H1 (cell line): ENCODE measurements at regions not wholly inside any gene's neighbourhood (a gene's known extent, or its start where the extent isn't known, plus 50 kb on each side); places are given as distances from the start of the nearest gene placed in this dataset.

ENCODE experiments used
- CTCF ChIA-PET: fragments of 300-600 bp; sonication (Branson Sonifier 250); formaldehyde crosslinking; loops from one replicate; lab custom pipeline; 2021; ENCODE audit not compliant: partially characterized antibody; lab: Charles Lee
- POLR2A ChIA-PET: fragments of 300-600 bp; sonication (Branson Sonifier 250); formaldehyde crosslinking; loops from one replicate; lab custom pipeline; 2021; ENCODE audit warnings: inconsistent platforms; ENCODE audit not compliant: partially characterized antibody; lab: Charles Lee
- DNase-seq, 2 experiments: peaks; one replicate each; pipeline versions ENCODE4 v3.0.0 to v3.0.0-alpha.2; 2010 to 2022; ENCODE audit warnings: low spot score in 2 of 2, low read depth in 1 of 2, mixed read lengths in 1 of 2
- FAIRE-seq: peaks from 2 replicates; lab custom pipeline; 2011; peaks lifted over from hg19 to GRCh38; lab: Jason Lieb, UNC
- H2AFZ ChIP-seq: 2 replicates; pipeline ENCODE4 v1.8.1; 2012; ENCODE audit warnings: low read length, inconsistent platforms
- H2AK5ac ChIP-seq: 2 replicates; pipeline ENCODE4 v1.6.1; 2013; ENCODE audit warnings: low read depth, low read length
- H2BK120ac ChIP-seq: replicated peaks from 2 replicates; pipeline ENCODE3; 2013; ENCODE audit warnings: low read depth, low read length, inconsistent platforms
- H2BK12ac ChIP-seq: 2 replicates; pipeline ENCODE4 v1.6.1; 2013; ENCODE audit warnings: low read depth, low read length
- H2BK15ac ChIP-seq: 2 replicates; pipeline ENCODE4 v1.6.1; 2013; ENCODE audit warnings: low read length
- H2BK20ac ChIP-seq: 2 replicates; pipeline ENCODE4 v1.6.1; 2013; ENCODE audit warnings: low read length
- H2BK5ac ChIP-seq: 2 replicates; pipeline ENCODE4 v1.6.1; 2013; ENCODE audit warnings: low read depth, low read length
- H3K14ac ChIP-seq: 2 replicates; pipeline ENCODE4 v1.6.1; 2013; ENCODE audit warnings: inconsistent platforms; ENCODE audit not compliant: insufficient read length
- H3K18ac ChIP-seq: 2 replicates; pipeline ENCODE4 v1.6.1; 2013; ENCODE audit warnings: low read length; ENCODE audit errors: extremely low read depth
- H3K23ac ChIP-seq: 2 replicates; pipeline ENCODE4 v1.6.1; 2013; ENCODE audit warnings: inconsistent platforms; ENCODE audit not compliant: insufficient read length
- H3K23me2 ChIP-seq: 2 replicates; pipeline ENCODE4 v1.6.1; 2013; ENCODE audit warnings: low read depth, low read length
- H3K27ac ChIP-seq: 2 replicates; pipeline ENCODE4 v1.6.1; 2011; ENCODE audit warnings: low read depth, low read length, inconsistent platforms
- H3K27me3 ChIP-seq, 4 experiments: replicated peaks in 1 of 4; 1 replicate in 1 of 4; 2 replicates in 3 of 4; pipeline versions ENCODE4 v1.6.1 to v1.8.1; 2011 to 2013; ENCODE audit warnings: low read length in 3 of 4, mild to moderate bottlenecking in 3 of 4, inconsistent platforms in 2 of 4, mixed read lengths in 2 of 4, moderate library complexity in 1 of 4; ENCODE audit not compliant: control insufficient read depth in 3 of 4, insufficient read depth in 3 of 4; ENCODE audit errors: extremely low read depth in 1 of 4
- H3K36me3 ChIP-seq, 4 experiments: 2 replicates each; pipeline versions ENCODE4 v1.6.1 to v1.8.1; 2011 to 2013; ENCODE audit warnings: mild to moderate bottlenecking in 4 of 4, low read length in 3 of 4, moderate library complexity in 2 of 4, control low read depth in 1 of 4, inconsistent platforms in 1 of 4; ENCODE audit not compliant: insufficient read depth in 4 of 4, control insufficient read depth in 2 of 4
- H3K4ac ChIP-seq: replicated peaks from 2 replicates; pipeline ENCODE3; 2013; ENCODE audit warnings: low read length, low read depth, mixed read lengths, inconsistent platforms; ENCODE audit not compliant: insufficient read length
- H3K4me1 ChIP-seq, 4 experiments: replicated peaks in 1 of 4; 1 replicate in 1 of 4; 2 replicates in 3 of 4; pipeline versions ENCODE4 v1.6.1 to v1.8.1; 2011 to 2013; ENCODE audit warnings: low read length in 3 of 4, inconsistent platforms in 2 of 4, mixed read lengths in 1 of 4; ENCODE audit not compliant: insufficient read depth in 4 of 4, control insufficient read depth in 3 of 4
- H3K4me2 ChIP-seq, 2 experiments: 2 replicates each; pipeline versions ENCODE4 v1.6.1 to v1.8.1; 2011 to 2013; ENCODE audit warnings: low read depth in 2 of 2, low read length in 2 of 2, control low read depth in 1 of 2, inconsistent platforms in 1 of 2, mild to moderate bottlenecking in 1 of 2; ENCODE audit not compliant: insufficient read depth in 1 of 2
- H3K4me3 ChIP-seq, 4 experiments: fragments of 200-600, 300-600 bp in 1 of 4; sonication (generic), shearing (Covaris generic), sonication (Bioruptor Twin) in 1 of 4; 2 replicates each; pipeline versions ENCODE4 v1.5.1 to v1.8.1; 2011 to 2016; ENCODE audit warnings: low read length in 4 of 4, low read depth in 3 of 4, control low read depth in 2 of 4, inconsistent platforms in 2 of 4, mild to moderate bottlenecking in 2 of 4, mixed read lengths in 1 of 4, moderate library complexity in 1 of 4; ENCODE audit not compliant: insufficient read depth in 2 of 4; ENCODE audit errors: extremely low read depth in 1 of 4
- H3K56ac ChIP-seq: replicated peaks from 2 replicates; pipeline ENCODE3; 2013; ENCODE audit warnings: low read depth, mild to moderate bottlenecking, mixed read lengths, low read length, inconsistent platforms; ENCODE audit not compliant: insufficient read length
- H3K79me1 ChIP-seq: 2 replicates; pipeline ENCODE4 v1.6.1; 2013; ENCODE audit warnings: low read depth, low read length, control low read depth
- H3K79me2 ChIP-seq, 2 experiments: 2 replicates each; pipeline versions ENCODE4 v1.6.1 to v1.8.1; 2012 to 2013; ENCODE audit warnings: low read length in 2 of 2, mild to moderate bottlenecking in 2 of 2, inconsistent platforms in 1 of 2; ENCODE audit not compliant: insufficient read depth in 2 of 2, control insufficient read depth in 1 of 2
- H3K9ac ChIP-seq, 4 experiments: replicated peaks in 1 of 4; 1 replicate in 1 of 4; 2 replicates in 3 of 4; pipeline versions ENCODE4 v1.6.1 to v1.8.1; 2011 to 2013; ENCODE audit warnings: low read depth in 3 of 4, low read length in 3 of 4, control low read depth in 2 of 4, mild to moderate bottlenecking in 2 of 4, moderate library complexity in 2 of 4, inconsistent platforms in 1 of 4; ENCODE audit errors: extremely low read depth in 1 of 4
- H3K9me3 ChIP-seq, 2 experiments: 2 replicates each; pipeline versions ENCODE4 v1.6.1 to v1.8.1; 2012 to 2013; ENCODE audit warnings: mild to moderate bottlenecking in 2 of 2, moderate library complexity in 2 of 2, control low read depth in 1 of 2, inconsistent platforms in 1 of 2, low read depth in 1 of 2, low read length in 1 of 2, mixed read lengths in 1 of 2; ENCODE audit not compliant: insufficient read depth in 2 of 2
- H4K20me1 ChIP-seq, 2 experiments: replicated peaks in 1 of 2; 2 replicates each; pipeline versions ENCODE3 to v1.8.1; 2011 to 2013; ENCODE audit warnings: inconsistent platforms in 2 of 2, low read length in 2 of 2, mild to moderate bottlenecking in 1 of 2; ENCODE audit not compliant: insufficient read depth in 2 of 2, control insufficient read depth in 1 of 2
- H4K5ac ChIP-seq: 2 replicates; pipeline ENCODE4 v1.6.1; 2013; ENCODE audit warnings: low read length, low read depth, mixed read lengths, inconsistent platforms; ENCODE audit not compliant: insufficient read length
- H4K8ac ChIP-seq: 2 replicates; pipeline ENCODE4 v1.8.0; 2013; ENCODE audit warnings: mild to moderate bottlenecking, moderate library complexity, low read length, inconsistent platforms; ENCODE audit not compliant: insufficient read depth; ENCODE audit errors: extremely low read depth
- H4K91ac ChIP-seq: replicated peaks from 2 replicates; pipeline ENCODE3; 2013; ENCODE audit warnings: low read length, mixed read lengths, inconsistent platforms; ENCODE audit not compliant: insufficient read length
- BACH1 ChIP-seq: IDR thresholded peaks from 2 replicates; pipeline ENCODE4 v1.6.1; 2012; ENCODE audit warnings: low read length, improper control_type of control experiment
- BCL11A ChIP-seq, 2 experiments: IDR thresholded peaks; one replicate each; pipeline ENCODE4 v1.6.1; 2011; ENCODE audit warnings: low read depth in 2 of 2, low read length in 2 of 2, mild to moderate bottlenecking in 2 of 2
- CBX5 ChIP-seq: fragments of 300-800, 300-1000 bp; sonication (generic); IDR thresholded peaks from 2 replicates; pipeline ENCODE4 v1.7.1; 2016; ENCODE audit warnings: antibody characterized with exemption, low read length, low read depth
- E2F6 ChIP-seq: IDR thresholded peaks from 2 replicates; pipeline ENCODE4 v1.6.1; 2012; ENCODE audit warnings: inconsistent platforms
- HDAC2 ChIP-seq, 2 experiments: fragments of 300-600 bp in 1 of 2; sonication (generic) in 1 of 2; IDR thresholded peaks; 2 replicates each; pipeline ENCODE4 v1.6.1; 2011 to 2012; ENCODE audit warnings: low read depth in 2 of 2, low read length in 2 of 2, mild to moderate bottlenecking in 2 of 2, moderate library complexity in 2 of 2, borderline replicate concordance in 1 of 2, inconsistent platforms in 1 of 2
- JUND ChIP-seq: IDR thresholded peaks from 2 replicates; pipeline ENCODE4 v1.6.1; 2011; ENCODE audit warnings: mild to moderate bottlenecking, improper control_type of control experiment, low read length
- MAFK ChIP-seq: IDR thresholded peaks from 2 replicates; pipeline ENCODE4 v1.6.1; 2012; ENCODE audit warnings: low read depth, mild to moderate bottlenecking, improper control_type of control experiment, low read length
- SAP30 ChIP-seq: fragments of 300-600 bp; sonication (generic); IDR thresholded peaks from 2 replicates; pipeline ENCODE4 v1.7.1; 2012; ENCODE audit warnings: low read length, moderate library complexity, mild to moderate bottlenecking, inconsistent platforms; ENCODE audit not compliant: insufficient read depth, insufficient replicate concordance
- WGBS, 2 experiments: shearing (Covaris generic) in 1 of 2; methylation state at CpG; one replicate each; pipeline versions ENCODE4 v1.1.6 to v1.1.7; 2013 to 2015; ENCODE audit warnings: low lambda C conversion rate in 2 of 2, mixed read lengths in 2 of 2, inconsistent platforms in 1 of 2, low coverage in 1 of 2, missing lambda C conversion rate in 1 of 2; ENCODE audit not compliant: insufficient replicate concordance in 2 of 2, insufficient coverage in 1 of 2, insufficient read length in 1 of 2; ENCODE audit errors: extremely low coverage in 1 of 2, missing lambda C conversion rate in 1 of 2; 5-methylcytosine and 5-hydroxymethylcytosine counted together

DNA sequence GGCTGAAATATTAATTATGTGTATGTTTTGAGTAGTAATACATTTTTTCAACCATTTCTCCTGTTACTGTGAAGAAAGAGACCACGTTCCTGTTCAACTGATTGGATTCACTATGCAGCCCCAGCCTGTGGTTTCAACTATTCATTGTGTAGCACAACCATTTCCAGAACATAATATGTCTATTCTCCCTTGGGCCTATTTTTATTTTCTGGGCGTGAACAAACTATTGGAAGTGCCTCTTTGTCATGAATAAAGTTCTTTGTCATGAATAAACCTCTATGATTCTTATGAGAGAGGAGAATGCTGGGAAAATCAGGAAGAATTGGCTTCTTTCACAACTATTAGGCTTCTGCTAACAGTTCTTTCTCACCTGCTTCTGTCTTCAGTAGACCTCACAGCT, 152.4 kb downstream of the GNAT3 start:
- Histone ChIP-seq H3K27me3 (no peaks in the 10 kb centered on the region), H2BK120ac (no peak overlapping the region), H3K9ac (no peak overlapping the region), H2BK15ac (no peak overlapping the region), H3K14ac (no peak overlapping the region), H3K56ac (no peak overlapping the region), H2BK12ac (no peak overlapping the region), H3K9me3 (no peaks in the 10 kb centered on the region), H3K4me3 (no peak overlapping the region), H3K4ac (no peak overlapping the region), H2AK5ac (no peak overlapping the region), H3K79me2 (no peaks in the 10 kb centered on the region), H3K79me1 (no peaks in the 10 kb centered on the region), H4K20me1 (no peaks in the 10 kb centered on the region), H3K27ac (no peak overlapping the region), H4K91ac (no peak overlapping the region), H3K4me1 (no peaks in the 10 kb centered on the region), H3K4me2 (no peak overlapping the region), H2AFZ (no peak overlapping the region), H3K23me2 (no peaks in the 10 kb centered on the region), H2BK5ac (no peak overlapping the region), H3K23ac (no peak overlapping the region), H4K8ac (no peak overlapping the region), H2BK20ac (no peak overlapping the region), H3K18ac (no peak overlapping the region), H3K36me3 (no peaks in the 10 kb centered on the region), H4K5ac (no peak overlapping the region)
- DNase-seq (no peak), FAIRE-seq (no peak)
- POLR2A ChIA-PET = no interaction called here
- CTCF ChIA-PET = no interaction called here
- 75% methylated on average over 2 of the region's 2 CpGs; no CpG with 5 or more reads in 1 of the 2 experiments for WGBS, 2 experiments
- no peak for TF ChIP-seq E2F6
- no peak for TF ChIP-seq BACH1
- no peak for TF ChIP-seq CBX5
- TF ChIP-seq SAP30 = no peak
- no peak for TF ChIP-seq BCL11A (IDR thresholded peaks at IDR 0.05; ENCODE audit: low read depth in 2 of 2, low read length in 2 of 2)
- no peak for TF ChIP-seq HDAC2 (IDR thresholded peaks at IDR 0.05; ENCODE audit: borderline replicate concordance in 1 of 2, low read depth in 2 of 2, low read length in 2 of 2)
- no peak for TF ChIP-seq JUND
- no peak for TF ChIP-seq MAFK
